ENCODE measurements at regions not wholly inside any gene's neighbourhood (a gene's known extent, or its start where the extent isn't known, plus 50 kb on each side); places are given as distances from the start of the nearest gene placed in this dataset.

GRCh38 chr5:91599863-91600262, 216.7 kb upstream of the ARRDC3 start:
- TF ChIP-seq EZH2 (IDR thresholded peaks at IDR 0.05; ENCODE audit: borderline replicate concordance, insufficient read depth, low read length, poor library complexity, severe bottlenecking) (no peak), CTCF (IDR thresholded peaks at IDR 0.05; ENCODE audit: poor library complexity, severe bottlenecking) (no peak), POLR2AphosphoS5 (IDR thresholded peaks at IDR 0.05) (no peak), TAF1 (IDR thresholded peaks at IDR 0.05; ENCODE audit: low read depth) (no peak)
